GM19240 (cell line): ENCODE measurements at regions not wholly inside any gene's neighbourhood (a gene's known extent, or its start where the extent isn't known, plus 50 kb on each side); places are given as distances from the start of the nearest gene placed in this dataset.

Experiments used
- DNase-seq: peaks from one replicate; pipeline ENCODE4 v3.0.0; 2011; ENCODE audit warnings: low spot score; ENCODE audit not compliant: insufficient read length

- DNase-seq, result no peak
Observed at GRCh38 chr2:221836095-221836494, 264.0 kb upstream of the EPHA4 start.

GRCh38 chr2:221833966-221834365, 261.9 kb upstream of the EPHA4 start:
- no peak for DNase-seq

- no peak for DNase-seq
Observed at GRCh38 chr2:221831051-221831450, 258.9 kb upstream of the EPHA4 start.

- no peak for DNase-seq
Observed at GRCh38 chr2:221822416-221822815, 250.3 kb upstream of the EPHA4 start.

GRCh38 chr2:221818616-221819320, 246.7 kb upstream of the EPHA4 start:
- no peak for DNase-seq

- DNase-seq, result no peak
Observed at GRCh38 chr2:221817878-221818277, 245.8 kb upstream of the EPHA4 start.

- no peak for DNase-seq
Observed at GRCh38 chr2:221817052-221817451, 244.9 kb upstream of the EPHA4 start.

GRCh38 chr2:221816566-221816965, 244.5 kb upstream of the EPHA4 start:
- no peak for DNase-seq

- DNase-seq, result no peak
Observed at GRCh38 chr2:221810650-221811049, 238.5 kb upstream of the EPHA4 start.

- DNase-seq, result no peak
Observed at GRCh38 chr2:221810245-221810644, 238.1 kb upstream of the EPHA4 start.

GRCh38 chr2:221808488-221808887, 236.4 kb upstream of the EPHA4 start:
- no peak for DNase-seq

- no peak for DNase-seq
Observed at GRCh38 chr2:221807706-221808105, 235.6 kb upstream of the EPHA4 start.

- DNase-seq, result no peak
Observed at GRCh38 chr2:221802089-221802488, 230.0 kb upstream of the EPHA4 start.

- DNase-seq, result no peak
Observed at GRCh38 chr2:221792971-221793521, 220.9 kb upstream of the EPHA4 start.

- DNase-seq, result no peak
Observed at GRCh38 chr2:221791844-221792243, 219.7 kb upstream of the EPHA4 start.

- DNase-seq, result no peak
Observed at GRCh38 chr2:221787561-221787960, 215.5 kb upstream of the EPHA4 start.

GRCh38 chr2:221786297-221786926, 214.3 kb upstream of the EPHA4 start:
- no peak for DNase-seq

GRCh38 chr2:221780281-221780688, 208.2 kb upstream of the EPHA4 start:
- DNase-seq, result no peak

GRCh38 chr2:221779614-221780067, 207.5 kb upstream of the EPHA4 start:
- DNase-seq, result no peak

GRCh38 chr2:221778025-221778424, 205.9 kb upstream of the EPHA4 start:
- DNase-seq, result no peak

GRCh38 chr2:221777119-221777518, 205.0 kb upstream of the EPHA4 start:
- no peak for DNase-seq

- DNase-seq, result no peak
Observed at GRCh38 chr2:221775096-221775495, 203.0 kb upstream of the EPHA4 start.

GRCh38 chr2:221774136-221774535, 202.0 kb upstream of the EPHA4 start:
- DNase-seq, result no peak
